Myocyte (in vitro differentiated cells): ENCODE measurements at regions not wholly inside any gene's neighbourhood (a gene's known extent, or its start where the extent isn't known, plus 50 kb on each side); places are given as distances from the start of the nearest gene placed in this dataset.
A peak's percentile ranks its signal among the peaks of the same experiment; 100 is the strongest.
"Not testable (repeated sequence)": the region's sequence is repeated elsewhere in the genome, so short reads cannot be mapped to it uniquely, and the experiment has no call there.

Experiments
- DNase-seq: peaks from one replicate; pipeline ENCODE4 v3.0.0-alpha.2; 2012; ENCODE audit warnings: low read depth

GRCh38 chr2:52477166-52477565, 1290.4 kb upstream of the CHAC2 start:
- DNase-seq: no peak

GRCh38 chr2:52475590-52475989, 1292.0 kb upstream of the CHAC2 start:
- peak; percentile 9 for DNase-seq

GRCh38 chr2:52474091-52474490, 1293.5 kb upstream of the CHAC2 start:
- DNase-seq: no peak

GRCh38 chr2:52473526-52473925, 1294.1 kb upstream of the CHAC2 start:
- no peak for DNase-seq

GRCh38 chr2:52470457-52470856, 1297.1 kb upstream of the CHAC2 start:
- not testable (repeated sequence) for DNase-seq

GRCh38 chr2:52467189-52467588, 1300.4 kb upstream of the CHAC2 start:
- no peak for DNase-seq

GRCh38 chr2:52465287-52465686, 1302.3 kb upstream of the CHAC2 start:
- DNase-seq: no peak

- DNase-seq: no peak
Measured at GRCh38 chr2:52463457-52463856, 1304.1 kb upstream of the CHAC2 start.

- DNase-seq: no peak
Measured at GRCh38 chr2:52456561-52457377, 1310.8 kb upstream of the CHAC2 start.

GRCh38 chr2:52454962-52455361, 1312.6 kb upstream of the CHAC2 start:
- DNase-seq: no peak

- no peak for DNase-seq
Measured at GRCh38 chr2:52452201-52452600, 1315.4 kb upstream of the CHAC2 start.

GRCh38 chr2:52445686-52446085, 1321.9 kb upstream of the CHAC2 start:
- DNase-seq: no peak

- DNase-seq: no peak
Measured at GRCh38 chr2:52431352-52431760, 1336.2 kb upstream of the CHAC2 start.

- no peak for DNase-seq
Measured at GRCh38 chr2:52429740-52430139, 1337.9 kb upstream of the CHAC2 start.

- no peak for DNase-seq
Measured at GRCh38 chr2:52429171-52429570, 1338.4 kb upstream of the CHAC2 start.

GRCh38 chr2:52428224-52428623, 1339.4 kb upstream of the CHAC2 start:
- DNase-seq: no peak

- no peak for DNase-seq
Measured at GRCh38 chr2:52423655-52424054, 1343.9 kb upstream of the CHAC2 start.

GRCh38 chr2:52423111-52423510, 1344.5 kb upstream of the CHAC2 start:
- DNase-seq: no peak

- DNase-seq: no peak
Measured at GRCh38 chr2:52416340-52416739, 1351.3 kb upstream of the CHAC2 start.

- no peak for DNase-seq
Measured at GRCh38 chr2:52414561-52415295, 1352.9 kb upstream of the CHAC2 start.

GRCh38 chr2:52409308-52410118, 1358.1 kb upstream of the CHAC2 start:
- DNase-seq: not testable (repeated sequence)

GRCh38 chr2:52405980-52406379, 1361.6 kb upstream of the CHAC2 start:
- DNase-seq: no peak
